Activated CD8-positive, alpha-beta memory T cell treated with anti-CD3 and anti-CD28 coated beads, Interleukin-2, amount 10 ng/mL, durations not matched to agents 7 days and 5 days (primary cell): ENCODE measurements at regions not wholly inside any gene's neighbourhood (a gene's known extent, or its start where the extent isn't known, plus 50 kb on each side); places are given as distances from the start of the nearest gene placed in this dataset.
A peak's percentile ranks its signal among the peaks of the same experiment; 100 is the strongest.

Source experiments
- ATAC-seq: fragments of 150-1000 bp; cut with Tn5 transposase; one replicate; pipeline ENCODE4 v1.10.0; 2021; ENCODE audit warnings: moderate library complexity
- CTCF ChIA-PET: fragments of 350-600 bp; sonication (Branson Sonifier 250); formaldehyde crosslinking; loops from one replicate; lab custom pipeline; 2021; ENCODE audit warnings: antibody characterized with exemption; lab: Charles Lee
- DNase-seq: peaks from one replicate; pipeline ENCODE4 v3.0.0-alpha.2; 2020
- H3K27ac Mint-ChIP-seq: one replicate; pipeline ENCODE4 v1.8.0; 2021; ENCODE audit warnings: mild to moderate bottlenecking, mixed read lengths
- H3K27me3 Mint-ChIP-seq: one replicate; pipeline ENCODE4 v1.8.0; 2021; ENCODE audit warnings: mixed read lengths
- H3K36me3 Mint-ChIP-seq: one replicate; pipeline ENCODE4 v1.8.0; 2021; ENCODE audit warnings: mild to moderate bottlenecking, mixed read lengths
- H3K4me1 Mint-ChIP-seq: one replicate; pipeline ENCODE4 v1.8.0; 2021; ENCODE audit warnings: mixed read lengths
- H3K4me3 Mint-ChIP-seq: one replicate; pipeline ENCODE4 v1.8.0; 2021; ENCODE audit warnings: mild to moderate bottlenecking, moderate library complexity, mixed read lengths
- H3K9me3 Mint-ChIP-seq: one replicate; pipeline ENCODE4 v1.8.0; 2022; ENCODE audit warnings: low read depth, mixed read lengths

DNA sequence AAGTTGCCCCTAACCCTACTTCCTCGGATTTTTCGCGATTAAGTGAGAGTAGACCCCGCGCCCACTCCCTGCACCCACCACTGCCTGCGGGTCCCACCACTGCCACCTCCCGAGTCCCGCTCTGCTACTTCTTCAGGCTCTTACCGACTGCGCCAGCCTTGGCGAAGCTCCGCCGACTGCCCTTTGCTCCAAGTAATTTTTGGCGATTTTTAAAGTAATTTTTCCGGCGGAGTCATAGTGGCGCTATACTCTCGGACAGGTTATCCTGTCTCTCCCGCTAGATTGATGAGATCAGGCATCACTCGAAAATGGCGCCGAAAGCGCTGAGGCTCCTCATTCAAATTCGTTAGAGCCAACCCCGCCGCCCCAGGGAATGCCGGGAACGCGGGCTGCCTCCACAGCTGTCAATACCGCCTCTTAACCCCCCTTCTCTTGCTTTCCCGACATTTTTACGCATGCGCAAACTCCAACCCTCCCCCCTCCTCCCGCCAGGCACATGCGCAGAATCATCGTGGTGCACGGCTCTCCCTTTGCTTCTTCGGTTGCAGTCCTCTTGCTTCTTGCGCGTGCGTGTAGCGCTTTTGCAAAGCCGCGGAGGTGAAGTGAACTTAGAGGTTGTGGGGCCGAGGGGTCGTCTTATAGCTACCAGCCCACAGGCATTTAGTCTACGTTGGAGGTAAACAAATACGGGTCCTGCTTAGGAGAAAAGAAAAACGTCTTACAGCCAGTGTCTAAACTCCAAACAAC lies 66.6 kb downstream of the KCNRG start:
- Mint-ChIP-seq H3K36me3 (peaks cover 41% of the 10 kb centered on the region), H3K4me1 (peaks cover 40% of the 10 kb centered on the region), H3K27me3 (no peaks in the 10 kb centered on the region), H3K27ac (peak overlapping the region; percentile 98), H3K4me3 (peak overlapping the region; percentile 90), H3K9me3 (no peaks in the 10 kb centered on the region)
- DNase-seq (peak; percentile 99), ATAC-seq (peak; percentile 81)
- CTCF ChIA-PET: interaction anchor here (0.6 to 6.1 kb wide), 7 partner anchors 12 to 833 kb away, joined by 3 to 93 read pairs (median 7); partner anchors contain the start of gene TRIM13

- Mint-ChIP-seq H3K4me3 (peak overlapping the region; percentile 90), H3K9me3 (no peaks in the 10 kb centered on the region), H3K27me3 (no peaks in the 10 kb centered on the region), H3K36me3 (peaks cover 40% of the 10 kb centered on the region), H3K27ac (peak overlapping the region; percentile 98), H3K4me1 (peaks cover 36% of the 10 kb centered on the region)
- DNase-seq: peak; percentile 85
- CTCF ChIA-PET: interaction anchor here (0.6 to 6.1 kb wide), 6 partner anchors 13 to 832 kb away, joined by 3 to 93 read pairs (median 8); partner anchors contain the start of gene TRIM13
- peak; percentile 69 for ATAC-seq
These were observed 67.4 kb downstream of the KCNRG start for GRCh38 chr13:50082426-50083281.

DNA sequence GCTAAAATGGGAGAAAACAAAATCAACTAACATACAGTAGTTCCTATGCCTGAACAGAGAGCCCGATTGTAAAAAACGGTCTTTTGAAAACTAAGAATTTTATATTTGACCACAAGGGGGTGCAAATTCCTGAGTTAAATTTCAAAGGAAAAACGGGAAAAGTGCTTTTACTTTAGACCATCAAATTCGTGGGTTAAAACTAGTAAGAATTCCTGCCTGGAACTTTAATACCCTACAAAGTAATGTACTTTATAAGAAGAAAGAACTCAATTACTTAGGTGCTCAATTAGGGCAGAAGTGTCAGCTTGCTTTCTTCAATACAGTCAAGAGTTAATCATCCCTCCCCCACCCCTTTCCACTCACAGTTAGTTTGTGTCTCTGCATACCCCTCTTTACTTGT lies 69.8 kb downstream of the KCNRG start:
- peaks cover 25% of the 10 kb centered on the region for H3K36me3 Mint-ChIP-seq
- no peaks in the 10 kb centered on the region for H3K27me3 Mint-ChIP-seq
- H3K4me1 Mint-ChIP-seq: peaks cover 26% of the 10 kb centered on the region
- no peak overlapping the region for H3K4me3 Mint-ChIP-seq
- no peaks in the 10 kb centered on the region for H3K9me3 Mint-ChIP-seq
- no peak overlapping the region for H3K27ac Mint-ChIP-seq
- CTCF ChIA-PET: interaction anchor here (0.7 to 6.1 kb wide), 26 partner anchors 9 to 984 kb away, joined by 3 to 93 read pairs (median 4); partner anchors contain the start of genes RNASEH2B, SPRYD7 and TRIM13
- ATAC-seq: no peak
- DNase-seq: no peak

DNA sequence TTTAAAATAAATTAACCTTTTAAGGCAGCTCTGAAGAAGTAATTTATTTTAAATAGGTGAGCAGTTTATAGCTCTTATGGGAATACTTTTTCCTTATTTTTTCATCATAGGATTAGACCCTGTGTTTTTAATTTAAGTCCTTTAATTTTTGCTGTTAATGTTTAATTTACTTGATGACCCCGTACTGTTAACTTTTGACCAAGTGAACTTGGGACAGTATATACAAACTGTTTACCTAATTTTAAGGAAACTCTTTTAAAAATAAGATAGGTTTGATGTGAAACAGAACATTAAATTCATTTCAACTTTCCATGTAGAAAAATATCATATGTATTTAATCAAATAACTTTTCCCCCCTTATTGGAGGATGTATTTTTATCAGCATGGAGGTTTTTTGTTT lies 74.4 kb downstream of the KCNRG start:
- Mint-ChIP-seq H3K4me1 (peaks cover 13% of the 10 kb centered on the region), H3K27ac (no peak overlapping the region), H3K27me3 (no peaks in the 10 kb centered on the region), H3K4me3 (no peak overlapping the region), H3K36me3 (peaks cover 13% of the 10 kb centered on the region), H3K9me3 (no peaks in the 10 kb centered on the region)
- no peak for DNase-seq
- ATAC-seq: no peak
- CTCF ChIA-PET: interaction anchor here (0.7 kb wide), 1 partner anchor 348 kb away, joined by 3 read pairs; no protein-coding TSS in a partner anchor

DNA sequence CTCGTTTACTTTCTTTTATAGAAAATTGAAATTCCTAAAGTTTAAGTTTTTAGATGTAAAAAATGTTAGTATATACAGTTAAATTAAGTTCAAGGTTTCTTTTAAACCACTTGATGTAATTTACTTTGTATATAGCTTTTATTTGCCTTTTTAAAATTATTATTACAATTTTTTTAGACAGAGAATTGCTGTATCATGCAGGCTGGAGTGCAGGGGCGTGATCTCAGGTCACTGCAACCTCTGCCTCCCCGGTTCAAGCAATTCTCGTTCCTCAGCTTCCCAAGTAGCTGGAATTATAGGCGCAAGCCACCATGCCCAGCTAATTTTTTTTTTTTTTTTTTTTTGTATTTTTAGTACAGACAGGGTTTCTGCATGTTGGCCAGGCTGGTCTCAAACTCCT lies 75.0 kb downstream of the KCNRG start:
- DNase-seq (no peak), ATAC-seq (no peak)
- Mint-ChIP-seq H3K27me3 (no peaks in the 10 kb centered on the region), H3K27ac (no peak overlapping the region), H3K4me3 (no peak overlapping the region), H3K9me3 (no peaks in the 10 kb centered on the region), H3K36me3 (peaks cover 12% of the 10 kb centered on the region), H3K4me1 (peaks cover 7% of the 10 kb centered on the region)
- CTCF ChIA-PET: interaction anchor here (0.7 kb wide), 1 partner anchor 347 kb away, joined by 3 read pairs; no protein-coding TSS in a partner anchor

GRCh38 chr13:50094615-50095293 lies 79.5 kb downstream of the KCNRG start:
- Mint-ChIP-seq H3K4me1 (peaks cover 3% of the 10 kb centered on the region), H3K9me3 (peaks cover 12% of the 10 kb centered on the region), H3K27me3 (no peaks in the 10 kb centered on the region), H3K27ac (no peak overlapping the region), H3K4me3 (no peak overlapping the region), H3K36me3 (peaks cover 32% of the 10 kb centered on the region)
- ATAC-seq (no peak), DNase-seq (no peak)
- CTCF ChIA-PET: interaction anchor here (0.7 to 1.0 kb wide), 2 partner anchors 9 to 10 kb away, joined by 3 to 4 read pairs; no protein-coding TSS in a partner anchor

DNA sequence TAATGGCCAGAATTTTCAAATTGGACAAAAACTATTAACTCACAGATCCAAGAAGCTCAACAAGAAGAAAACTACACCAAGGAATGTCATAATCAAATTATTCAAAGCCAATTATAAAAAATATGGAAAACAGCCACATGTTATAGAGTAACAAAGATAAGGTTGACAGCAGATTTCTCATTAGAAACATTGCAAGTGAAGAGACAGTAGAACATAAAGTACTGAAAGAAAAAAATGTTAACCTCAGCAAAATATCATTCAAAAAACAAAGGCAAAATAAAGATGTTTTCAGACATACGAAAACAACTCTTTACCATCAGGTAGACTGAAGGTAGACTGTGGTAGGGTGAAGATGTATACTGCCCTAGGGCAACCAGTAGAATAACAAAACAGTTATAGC lies 83.4 kb downstream of the KCNRG start:
- CTCF ChIA-PET: interaction anchor here (1.1 to 2.3 kb wide), 3 partner anchors 9 to 13 kb away, joined by 4 to 7 read pairs (median 7); no protein-coding TSS in a partner anchor
- Mint-ChIP-seq H3K9me3 (peaks cover 15% of the 10 kb centered on the region), H3K4me1 (peaks cover 4% of the 10 kb centered on the region), H3K27ac (no peak overlapping the region), H3K27me3 (no peaks in the 10 kb centered on the region), H3K36me3 (peaks cover 39% of the 10 kb centered on the region), H3K4me3 (no peak overlapping the region)
- no peak for DNase-seq
- no peak for ATAC-seq

DNA sequence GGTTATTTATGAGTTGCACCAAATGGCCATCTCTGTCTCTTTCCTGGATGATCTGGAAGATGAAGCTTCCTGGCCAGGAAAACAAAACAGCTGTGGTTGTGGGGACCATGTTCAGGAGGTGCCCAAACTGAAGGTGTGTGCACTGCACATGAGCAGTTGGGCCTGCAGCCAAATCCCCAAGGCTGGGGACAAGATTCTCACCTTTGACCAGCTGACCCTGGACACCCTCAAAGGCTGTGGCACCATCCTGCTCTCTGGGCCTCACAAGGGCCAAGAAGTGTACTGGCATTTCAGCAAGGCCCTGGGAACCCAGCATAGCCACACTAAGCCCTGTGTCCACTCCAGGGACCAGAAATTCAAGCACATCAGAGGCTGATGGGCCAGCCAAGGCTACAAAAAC lies 84.2 kb downstream of the KCNRG start:
- no peaks in the 10 kb centered on the region for H3K27me3 Mint-ChIP-seq
- no peak overlapping the region for H3K4me3 Mint-ChIP-seq
- no peak overlapping the region for H3K27ac Mint-ChIP-seq
- H3K4me1 Mint-ChIP-seq: peaks cover 4% of the 10 kb centered on the region
- peaks cover 15% of the 10 kb centered on the region for H3K9me3 Mint-ChIP-seq
- CTCF ChIA-PET: interaction anchor here (1.9 to 2.3 kb wide), 2 partner anchors 11 to 14 kb away, joined by 7 read pairs; no protein-coding TSS in a partner anchor
- ATAC-seq (no peak), DNase-seq (no peak)
- H3K36me3 Mint-ChIP-seq: peaks cover 38% of the 10 kb centered on the region

DNA sequence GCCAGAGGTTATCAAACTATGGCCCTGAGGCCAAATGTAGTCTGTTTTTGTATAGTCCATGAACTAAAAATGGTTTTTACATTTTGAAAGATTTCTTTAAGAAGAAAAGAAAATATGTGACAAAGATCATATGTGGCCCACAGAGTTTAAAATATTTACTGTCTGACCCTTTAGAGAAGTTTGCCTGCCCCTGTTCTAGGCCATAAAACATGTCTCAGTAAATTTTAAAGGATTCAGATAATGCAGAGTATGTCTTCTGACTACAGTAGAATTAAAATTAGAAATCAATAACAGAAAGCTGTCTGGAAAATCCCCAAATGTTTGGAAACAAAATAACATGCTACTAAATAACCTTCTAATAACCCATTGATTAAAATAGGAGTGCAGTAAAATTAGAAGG lies 86.3 kb downstream of the KCNRG start:
- CTCF ChIA-PET: interaction anchor here (0.7 kb wide), 2 partner anchors 35 to 836 kb away, joined by 3 read pairs; no protein-coding TSS in a partner anchor
- DNase-seq: no peak
- H3K9me3 Mint-ChIP-seq: peaks cover 15% of the 10 kb centered on the region
- no peak overlapping the region for H3K27ac Mint-ChIP-seq
- no peak overlapping the region for H3K4me3 Mint-ChIP-seq
- no peaks in the 10 kb centered on the region for H3K27me3 Mint-ChIP-seq
- ATAC-seq: no peak
- H3K4me1 Mint-ChIP-seq: peaks cover 10% of the 10 kb centered on the region
- peaks cover 39% of the 10 kb centered on the region for H3K36me3 Mint-ChIP-seq

DNA sequence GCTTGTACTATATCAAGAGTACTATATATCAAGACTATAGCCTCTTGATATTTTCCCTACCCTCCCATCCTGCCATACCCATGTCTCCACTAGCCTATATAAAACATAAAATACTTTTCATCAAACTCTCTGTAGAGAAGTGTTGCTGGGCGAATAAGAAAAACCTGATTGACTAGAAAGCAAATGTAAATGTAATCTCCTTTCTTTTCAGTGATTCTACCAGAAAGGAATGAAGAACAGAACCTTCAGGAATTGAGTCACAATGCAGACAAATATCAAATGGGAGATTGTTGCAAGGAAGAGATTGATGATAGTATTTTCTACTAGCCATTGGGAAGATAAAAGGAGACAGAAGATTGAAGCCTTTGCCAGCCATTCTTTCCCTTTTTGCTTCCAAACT lies 89.2 kb downstream of the KCNRG start:
- H3K4me3 Mint-ChIP-seq: no peak overlapping the region
- H3K9me3 Mint-ChIP-seq: peaks cover 3% of the 10 kb centered on the region
- H3K27me3 Mint-ChIP-seq: no peaks in the 10 kb centered on the region
- DNase-seq (no peak), ATAC-seq (no peak)
- CTCF ChIA-PET: no interaction called here
- H3K4me1 Mint-ChIP-seq: peaks cover 17% of the 10 kb centered on the region
- peak overlapping the region; percentile 8 for H3K27ac Mint-ChIP-seq
- H3K36me3 Mint-ChIP-seq: peaks cover 19% of the 10 kb centered on the region

GRCh38 chr13:50106559-50106958 lies 91.3 kb downstream of the KCNRG start:
- no peak for ATAC-seq
- no peaks in the 10 kb centered on the region for H3K9me3 Mint-ChIP-seq
- CTCF ChIA-PET: no interaction called here
- H3K27me3 Mint-ChIP-seq: no peaks in the 10 kb centered on the region
- H3K36me3 Mint-ChIP-seq: peaks cover 14% of the 10 kb centered on the region
- peaks cover 22% of the 10 kb centered on the region for H3K4me1 Mint-ChIP-seq
- H3K27ac Mint-ChIP-seq: peak overlapping the region; percentile 65
- no peak overlapping the region for H3K4me3 Mint-ChIP-seq
- DNase-seq: no peak

- no peak overlapping the region for H3K27ac Mint-ChIP-seq
- CTCF ChIA-PET: interaction anchor here (0.5 to 1.4 kb wide), 2 partner anchors 9 to 14 kb away, joined by 3 to 4 read pairs; no protein-coding TSS in a partner anchor
- H3K4me3 Mint-ChIP-seq: no peak overlapping the region
- H3K36me3 Mint-ChIP-seq: peaks cover 12% of the 10 kb centered on the region
- no peaks in the 10 kb centered on the region for H3K27me3 Mint-ChIP-seq
- ATAC-seq (no peak), DNase-seq (no peak)
- H3K9me3 Mint-ChIP-seq: no peaks in the 10 kb centered on the region
- peaks cover 22% of the 10 kb centered on the region for H3K4me1 Mint-ChIP-seq
These were observed 92.0 kb downstream of the KCNRG start for GRCh38 chr13:50107205-50107604.
